Pancreas (tissue), 10 donors: ENCODE measurements at regions not wholly inside any gene's neighbourhood (a gene's known extent, or its start where the extent isn't known, plus 50 kb on each side); places are given as distances from the start of the nearest gene placed in this dataset.
A peak's percentile ranks its signal among the peaks of the same experiment; 100 is the strongest.

Experiments used
- ATAC-seq, 4 donors: fragments of 200-7000 bp; cut with Tn5 transposase; one replicate each; pipeline versions ENCODE4 v1.8.0 to v1.9.1; 2020; ENCODE audit warnings: mild to moderate bottlenecking in 4 of 4, moderate library complexity in 4 of 4
- DNase-seq, 6 donors: peaks; one replicate each; pipeline ENCODE4 v3.0.0-alpha.2; 2020
- FAIRE-seq: peaks from 2 replicates; lab custom pipeline; 2012; peaks lifted over from hg19 to GRCh38; lab: Jason Lieb, UNC
- H3K27ac ChIP-seq, 4 donors: fragments of 200-600 bp; sonication (generic); 1 replicate in 3 of 4; 2 replicates in 1 of 4; pipeline versions ENCODE4 v1.5.0 to v1.8.0; 2020
- H3K27me3 ChIP-seq, 4 donors: fragments of 200-600 bp; one replicate each; pipeline ENCODE4 v1.8.0; 2021
- H3K36me3 ChIP-seq, 3 donors: fragments of 200-600 bp; sonication (generic) in 1 of 3; one replicate each; pipeline versions ENCODE4 v1.5.0 to v1.8.0; 2020 to 2021
- H3K4me1 ChIP-seq, 3 donors: fragments of 200-600 bp; one replicate each; pipeline ENCODE4 v1.8.0; 2021
- H3K4me3 ChIP-seq, 4 donors: fragments of 200-600 bp; sonication (generic) in 2 of 4; one replicate each; pipeline versions ENCODE4 v1.5.0 to v1.8.0; 2020 to 2021
- H3K9me3 ChIP-seq, 4 donors: fragments of 200-600 bp; one replicate each; pipeline ENCODE4 v1.8.0; 2021
- WGBS, 2 donors: extraction: QIAGEN DNeasy Blood & Tissue Kit; methylation state at CpG; one replicate each; pipeline ENCODE4 v1.1.7; 2013; 5-methylcytosine and 5-hydroxymethylcytosine counted together
- intact Hi-C, 3 donors: fragments of 100-400 bp; cut with DNase I; formaldehyde crosslinking; loops; one replicate each; pipeline versions ENCODE4 v1.11.1 to v1.14.2; 2022
- TF ChIP-seq, protein P1 (sequence below), 4 donors: fragments of 200-600 bp; sonication (generic) in 3 of 4; IDR thresholded peaks; one replicate each; pipeline versions ENCODE4 v1.5.0 to v1.8.0; 2021; ENCODE audit warnings: antibody characterized with exemption in 4 of 4
- donor health status: healthy with polysubstance abuse.
- donor health status: DM: no; HTN: no; CAD: no; lungs with moderate emphysema.
- donor health status: DM: no; HTN: no; CAD: no.
- donor health status: control.
- donor health status: control.
- donor health status: Bipolar disorder and iron deficiency.
- donor health status: DM: yes; HTN: yes; CAD: no.
- donor health status: DM: no; HTN: no; CAD: no.
- donor health status: DM: no; HTN: no; CAD: no.
- donor health status: DM: yes; HTN: yes; CAD: no.

DNA sequence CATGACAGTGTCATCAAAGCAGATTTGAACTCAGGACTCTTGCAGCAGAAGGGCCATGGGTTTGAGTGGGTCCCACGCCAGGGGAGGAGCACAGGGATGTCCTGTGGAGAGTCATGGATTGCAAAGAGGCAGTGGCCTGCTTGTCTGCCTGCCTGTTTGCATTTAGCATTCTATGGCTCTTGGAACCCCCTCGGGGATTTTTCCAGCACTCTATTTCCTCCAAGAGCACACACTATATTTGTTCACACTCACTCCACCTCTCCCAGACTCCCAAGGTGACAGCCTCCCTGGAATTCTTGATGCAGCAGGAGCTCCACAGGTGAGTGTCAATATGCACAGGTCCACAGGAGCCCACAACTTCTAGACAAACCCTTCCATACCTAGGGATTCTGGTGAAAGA lies 73.1 kb upstream of the LRRN2 start:
- H3K27me3 ChIP-seq: no peaks in the 10 kb centered on the region
- DNase-seq (no peak), ATAC-seq (no peak), FAIRE-seq (no peak)
- intact Hi-C loops: loop anchor here in 1 of 3 donors (10.0 kb wide), 1 partner anchor 194 kb away; no protein-coding TSS in a partner anchor
- 67 to 76% methylated on average over 2 of the region's 2 CpGs for WGBS, 2 donors
- H3K9me3 ChIP-seq: no peaks in the 10 kb centered on the region
- no peak overlapping the region for H3K4me3 ChIP-seq
- no peaks in the 10 kb centered on the region for H3K36me3 ChIP-seq
- peaks cover 0 to 3% (median 2%) of the 10 kb centered on the region in 3 donors for H3K4me1 ChIP-seq
- TF ChIP-seq, protein P1, sequence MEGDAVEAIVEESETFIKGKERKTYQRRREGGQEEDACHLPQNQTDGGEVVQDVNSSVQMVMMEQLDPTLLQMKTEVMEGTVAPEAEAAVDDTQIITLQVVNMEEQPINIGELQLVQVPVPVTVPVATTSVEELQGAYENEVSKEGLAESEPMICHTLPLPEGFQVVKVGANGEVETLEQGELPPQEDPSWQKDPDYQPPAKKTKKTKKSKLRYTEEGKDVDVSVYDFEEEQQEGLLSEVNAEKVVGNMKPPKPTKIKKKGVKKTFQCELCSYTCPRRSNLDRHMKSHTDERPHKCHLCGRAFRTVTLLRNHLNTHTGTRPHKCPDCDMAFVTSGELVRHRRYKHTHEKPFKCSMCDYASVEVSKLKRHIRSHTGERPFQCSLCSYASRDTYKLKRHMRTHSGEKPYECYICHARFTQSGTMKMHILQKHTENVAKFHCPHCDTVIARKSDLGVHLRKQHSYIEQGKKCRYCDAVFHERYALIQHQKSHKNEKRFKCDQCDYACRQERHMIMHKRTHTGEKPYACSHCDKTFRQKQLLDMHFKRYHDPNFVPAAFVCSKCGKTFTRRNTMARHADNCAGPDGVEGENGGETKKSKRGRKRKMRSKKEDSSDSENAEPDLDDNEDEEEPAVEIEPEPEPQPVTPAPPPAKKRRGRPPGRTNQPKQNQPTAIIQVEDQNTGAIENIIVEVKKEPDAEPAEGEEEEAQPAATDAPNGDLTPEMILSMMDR (IDR thresholded peaks at IDR 0.05): no peak
- H3K27ac ChIP-seq: no peak overlapping the region

DNA sequence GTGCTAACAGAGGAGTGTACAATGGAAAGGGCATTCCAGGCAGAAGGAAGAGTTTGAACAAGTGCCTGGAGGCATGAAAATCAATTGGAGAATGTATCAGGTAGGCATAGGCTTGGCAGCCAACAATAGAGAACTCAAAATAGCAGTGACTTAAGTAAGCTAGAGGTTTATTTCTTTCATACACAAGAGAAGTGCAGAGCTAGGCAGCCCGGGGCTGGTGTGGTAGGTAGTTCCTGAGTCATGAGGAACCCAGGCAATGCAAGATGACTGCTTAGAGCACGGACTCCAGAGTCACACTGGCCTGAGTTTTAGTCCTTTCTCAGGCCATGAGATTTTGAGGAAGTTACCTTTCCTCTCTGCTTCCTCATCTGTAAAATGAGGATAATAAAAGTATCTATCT lies 74.8 kb upstream of the LRRN2 start:
- intact Hi-C loops: no loop called here
- H3K27ac ChIP-seq: no peak overlapping the region
- 82 to 88% methylated on average over 2 of the region's 2 CpGs for WGBS, 2 donors
- FAIRE-seq (no peak), ATAC-seq (no peak), DNase-seq (no peak)
- H3K4me3 ChIP-seq: no peak overlapping the region
- H3K36me3 ChIP-seq: no peaks in the 10 kb centered on the region
- H3K4me1 ChIP-seq: peaks cover 0 to 9% (median 3%) of the 10 kb centered on the region in 3 donors
- TF ChIP-seq, protein P1 (IDR thresholded peaks at IDR 0.05): no peak
- H3K9me3 ChIP-seq: no peaks in the 10 kb centered on the region
- no peaks in the 10 kb centered on the region for H3K27me3 ChIP-seq

DNA sequence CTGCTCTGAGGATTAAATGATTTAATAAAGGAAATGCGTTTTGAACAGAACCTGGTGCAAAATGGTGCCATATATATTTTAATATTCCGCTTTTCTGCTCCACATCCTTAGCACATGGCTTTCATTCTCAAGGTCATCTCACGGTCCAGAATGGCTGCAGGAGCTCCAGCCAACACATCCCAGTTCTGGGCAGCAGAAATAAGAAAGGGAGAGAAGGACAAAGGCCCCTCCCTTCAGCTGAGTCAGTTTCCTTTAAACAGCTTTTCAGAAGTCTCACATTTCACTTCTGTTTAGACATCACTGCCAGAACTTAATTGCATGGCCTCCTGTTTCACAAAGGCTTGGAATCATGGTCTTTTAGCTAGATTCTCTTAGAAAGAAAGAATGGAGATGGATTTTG lies 75.2 kb upstream of the LRRN2 start:
- intact Hi-C loops: no loop called here
- WGBS, 2 donors: 85 to 88% methylated on average over 3 of the region's 3 CpGs
- no peaks in the 10 kb centered on the region for H3K36me3 ChIP-seq
- DNase-seq: no peak
- no peak for ATAC-seq
- H3K27me3 ChIP-seq: no peaks in the 10 kb centered on the region
- no peaks in the 10 kb centered on the region for H3K9me3 ChIP-seq
- H3K4me3 ChIP-seq: no peak overlapping the region
- H3K4me1 ChIP-seq: peaks cover 0 to 9% (median 3%) of the 10 kb centered on the region in 3 donors
- no peak for FAIRE-seq
- no peak overlapping the region for H3K27ac ChIP-seq
- TF ChIP-seq, protein P1 (IDR thresholded peaks at IDR 0.05): no peak

DNA sequence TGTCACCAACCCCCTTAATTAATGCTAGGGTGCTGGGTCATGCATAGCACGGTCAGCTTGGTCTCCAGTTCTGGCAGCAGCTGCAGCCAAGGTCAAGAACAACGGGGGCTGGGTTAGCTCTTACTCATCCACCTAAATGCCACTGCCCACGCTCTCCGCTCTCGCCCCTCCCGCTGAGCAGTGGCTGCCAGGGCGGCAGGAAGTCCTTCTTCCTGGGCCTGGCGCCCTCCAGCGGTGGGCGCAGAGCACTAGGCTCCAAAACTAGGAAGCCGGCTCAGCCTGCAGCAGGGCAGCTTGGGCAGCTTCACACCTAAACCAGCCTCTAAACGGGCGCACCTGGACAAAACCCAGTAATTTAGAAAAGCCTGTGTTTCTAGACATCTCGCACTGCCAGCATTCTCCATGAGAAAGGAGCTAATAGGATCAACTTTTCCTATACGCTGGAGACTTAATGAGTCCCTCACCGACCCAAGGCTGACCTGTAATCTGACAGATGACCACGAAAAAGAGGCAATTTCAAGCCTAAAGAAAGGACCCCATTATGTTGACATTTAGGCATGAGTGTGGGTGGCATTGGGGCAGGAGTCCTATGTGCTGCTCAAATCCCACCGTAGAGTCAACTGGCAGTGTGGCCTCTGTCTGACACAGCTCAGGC lies 78.4 kb upstream of the LRRN2 start:
- Histone ChIP-seq H3K27me3 (no peaks in the 10 kb centered on the region), H3K27ac (no peak overlapping the region), H3K9me3 (no peaks in the 10 kb centered on the region), H3K36me3 (no peaks in the 10 kb centered on the region), H3K4me1 (peaks cover 0 to 9% (median 3%) of the 10 kb centered on the region in 3 donors), H3K4me3 (no peak overlapping the region)
- intact Hi-C loops: no loop called here
- TF ChIP-seq, protein P1 (IDR thresholded peaks at IDR 0.05): peak; percentile 81 to 88 (median 84)
- DNase-seq: peak; percentile 85 to 95 (median 92)
- 9 to 10% methylated on average over 18 of the region's 18 CpGs for WGBS, 2 donors
- ATAC-seq: peak; percentile 97 to 100 (median 100)
- FAIRE-seq: no peak

DNA sequence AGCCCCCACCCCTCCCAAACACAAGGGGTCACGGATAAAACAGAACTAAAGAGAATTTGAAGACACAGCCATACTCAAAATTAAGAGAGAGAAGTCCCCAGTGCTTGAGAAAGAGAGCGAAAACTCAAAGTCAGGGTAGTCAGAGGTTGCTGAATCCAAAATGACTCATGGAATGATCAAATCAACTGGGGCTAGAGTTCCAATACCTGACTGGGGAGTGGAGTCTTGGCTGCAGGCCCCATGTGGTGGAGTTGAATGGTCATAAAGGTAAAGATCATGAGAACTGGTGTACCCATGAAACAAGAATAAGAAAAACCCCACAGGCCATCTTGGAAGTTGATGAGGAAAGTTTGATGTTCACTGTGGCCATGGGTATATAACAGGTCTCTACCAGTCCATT lies 84.5 kb upstream of the LRRN2 start:
- 61 to 68% methylated on average over 2 of the region's 2 CpGs for whole genome bisulfite sequencing, 2 donors
- no peaks in the 10 kb centered on the region for H3K36me3 ChIP-seq
- TF ChIP-seq, protein P1 (IDR thresholded peaks at IDR 0.05): no peak
- DNase-seq (no peak), FAIRE-seq (no peak), ATAC-seq (no peak)
- no peak overlapping the region for H3K4me3 ChIP-seq
- no peaks in the 10 kb centered on the region for H3K27me3 ChIP-seq
- no peaks in the 10 kb centered on the region for H3K4me1 ChIP-seq
- H3K27ac ChIP-seq: no peak overlapping the region
- intact Hi-C loops: no loop called here
- H3K9me3 ChIP-seq: no peaks in the 10 kb centered on the region
